Naive thymus-derived CD8-positive, alpha-beta T cell (primary cell): ENCODE measurements at regions not wholly inside any gene's neighbourhood (a gene's known extent, or its start where the extent isn't known, plus 50 kb on each side); places are given as distances from the start of the nearest gene placed in this dataset.

Source experiments
- ATAC-seq, 2 donors: fragments of 150-1000 bp; cut with Tn5 transposase in 1 of 2; sonication (Bioruptor Pico), chemical (Tn5 transposase) in 1 of 2; 1 replicate in 1 of 2; 2 replicates in 1 of 2; pipeline ENCODE4 v1.10.0; 2021; ENCODE audit warnings: mild to moderate bottlenecking in 2 of 2, moderate library complexity in 2 of 2
- POLR2A ChIA-PET: fragments of 350-600 bp; sonication (Branson Sonifier 250); formaldehyde crosslinking; loops from one replicate; lab custom pipeline; 2021; ENCODE audit warnings: antibody characterized with exemption; lab: Charles Lee
- DNase-seq, 10 donors: peaks; one replicate each; pipeline versions ENCODE4 v3.0.0 to v3.0.0-alpha.2; 2020 to 2022
- H3K27ac Mint-ChIP-seq, 10 donors: one replicate each; pipeline ENCODE4 v1.8.0; 2020 to 2022; ENCODE audit warnings: mild to moderate bottlenecking in 10 of 10, mixed read lengths in 10 of 10, moderate library complexity in 4 of 10, inconsistent platforms in 1 of 10
- H3K27me3 Mint-ChIP-seq, 5 donors: one replicate each; pipeline ENCODE4 v1.8.0; 2021 to 2022; ENCODE audit warnings: mixed read lengths in 5 of 5
- H3K36me3 Mint-ChIP-seq, 3 donors: one replicate each; pipeline ENCODE4 v1.8.0; 2020 to 2022; ENCODE audit warnings: mixed read lengths in 3 of 3, mild to moderate bottlenecking in 2 of 3, inconsistent platforms in 1 of 3
- H3K4me1 Mint-ChIP-seq, 4 donors: one replicate each; pipeline ENCODE4 v1.8.0; 2021 to 2022; ENCODE audit warnings: mixed read lengths in 4 of 4
- H3K4me3 Mint-ChIP-seq, 10 donors: one replicate each; pipeline ENCODE4 v1.8.0; 2020 to 2022; ENCODE audit warnings: mild to moderate bottlenecking in 10 of 10, mixed read lengths in 10 of 10, moderate library complexity in 6 of 10, inconsistent platforms in 1 of 10
- H3K9me3 Mint-ChIP-seq, 9 donors: one replicate each; pipeline ENCODE4 v1.8.0; 2020 to 2022; ENCODE audit warnings: mixed read lengths in 9 of 9, mild to moderate bottlenecking in 3 of 9, inconsistent platforms in 1 of 9, moderate library complexity in 1 of 9

DNA sequence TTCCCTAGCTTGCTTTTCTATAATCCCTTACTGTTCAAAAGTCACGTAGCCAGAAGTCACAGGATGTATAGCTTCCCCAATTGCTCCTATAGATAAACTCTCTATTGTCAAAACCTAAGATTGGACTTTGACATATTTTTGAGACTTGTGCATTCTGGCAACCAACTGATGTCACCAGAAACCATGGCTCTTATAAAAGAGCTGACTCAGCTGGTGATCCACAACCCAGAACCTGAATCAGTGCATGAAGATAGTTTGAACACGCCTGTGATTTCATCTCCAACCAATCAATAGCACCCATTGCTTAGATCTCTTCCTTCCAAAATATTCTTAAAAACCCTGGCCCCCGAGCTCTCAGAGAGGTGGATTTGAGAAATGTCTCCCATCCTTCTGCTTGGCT is 639.9 kb upstream of the PIK3C3 start:
- H3K27me3 Mint-ChIP-seq: no peaks in the 10 kb centered on the region
- H3K27ac Mint-ChIP-seq: no peak overlapping the region
- H3K4me1 Mint-ChIP-seq: no peaks in the 10 kb centered on the region
- no peak overlapping the region for H3K4me3 Mint-ChIP-seq
- H3K36me3 Mint-ChIP-seq: no peaks in the 10 kb centered on the region
- DNase-seq (no peak), ATAC-seq (no peak)
- POLR2A ChIA-PET: no interaction called here
- H3K9me3 Mint-ChIP-seq: peaks cover 2 to 24% (median 6%) of the 10 kb centered on the region in 9 donors

DNA sequence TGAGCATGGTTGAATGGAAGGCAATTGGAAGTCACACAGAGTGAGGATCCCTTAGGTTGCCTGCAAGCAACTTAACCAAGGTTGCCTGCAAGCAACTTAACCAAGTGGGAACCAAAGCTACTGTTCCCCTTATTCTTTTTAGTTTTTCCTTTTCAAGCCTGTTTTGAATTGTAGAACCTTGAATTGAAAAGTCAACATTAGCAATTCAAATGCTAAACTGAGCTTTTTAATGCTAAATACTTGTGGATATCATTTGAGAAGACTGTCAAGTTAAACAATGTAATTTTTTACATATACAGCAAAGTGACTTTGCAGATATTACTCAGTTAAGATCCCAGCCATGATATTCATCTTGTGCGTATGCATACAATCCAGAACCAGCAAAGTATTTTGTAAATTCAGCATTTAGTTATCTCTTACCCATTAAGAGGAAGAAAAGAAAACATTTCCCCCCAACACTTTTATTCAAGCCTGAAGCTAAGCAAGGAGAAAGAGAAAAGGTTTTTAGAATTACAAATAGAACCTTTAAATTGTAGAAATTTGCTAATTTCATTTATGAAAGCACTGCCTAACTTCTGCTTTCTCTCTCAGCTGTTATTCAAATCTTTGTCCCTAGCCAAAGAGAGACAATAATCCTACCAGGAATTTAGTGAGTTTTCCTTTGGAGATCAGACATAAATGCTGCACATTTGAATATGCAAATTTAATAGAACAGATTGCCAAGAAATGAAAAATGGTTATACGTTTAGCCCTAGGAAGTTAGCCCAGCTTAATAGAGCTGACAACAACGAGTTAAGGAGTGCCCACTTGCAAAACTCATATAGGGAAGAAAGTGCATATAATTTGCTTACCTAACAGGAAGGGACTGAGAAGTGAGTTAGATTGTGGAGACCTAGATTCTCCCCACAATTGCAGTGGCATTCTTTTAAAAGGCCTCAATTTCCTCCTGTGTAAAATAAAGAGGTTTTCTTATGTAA is 643.2 kb upstream of the PIK3C3 start:
- Mint-ChIP-seq H3K27me3 (no peaks in the 10 kb centered on the region), H3K9me3 (peaks cover 4 to 27% (median 8%) of the 10 kb centered on the region in 9 donors), H3K27ac (no peak overlapping the region), H3K36me3 (no peaks in the 10 kb centered on the region), H3K4me1 (no peaks in the 10 kb centered on the region), H3K4me3 (no peak overlapping the region)
- DNase-seq (no peak), ATAC-seq (no peak)
- POLR2A ChIA-PET: no interaction called here

DNA sequence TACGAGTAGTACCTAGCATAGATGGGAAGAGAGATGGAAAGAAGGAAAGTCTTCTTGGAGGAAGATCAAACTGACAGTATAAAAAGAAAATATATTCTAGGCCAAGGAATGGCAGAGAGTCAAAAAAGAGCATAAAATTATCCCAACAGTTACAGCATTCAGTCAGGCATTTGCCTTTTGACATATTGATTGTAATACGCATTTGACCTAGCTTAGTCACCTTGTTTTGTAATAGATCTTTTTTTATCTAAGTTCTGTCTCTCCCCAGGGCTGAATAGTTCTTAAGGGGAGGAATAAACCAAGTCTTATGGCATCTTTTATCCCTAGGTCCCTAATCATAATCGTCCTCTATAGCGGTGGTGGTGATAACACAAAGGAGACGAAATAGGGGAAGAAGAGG is 657.3 kb upstream of the PIK3C3 start:
- ATAC-seq (no peak), DNase-seq (no peak)
- POLR2A ChIA-PET: no interaction called here
- no peak overlapping the region for H3K4me3 Mint-ChIP-seq
- H3K27ac Mint-ChIP-seq: no peak overlapping the region
- peaks cover 0 to 21% (median 4%) of the 10 kb centered on the region in 9 donors for H3K9me3 Mint-ChIP-seq
- H3K4me1 Mint-ChIP-seq: no peaks in the 10 kb centered on the region
- H3K36me3 Mint-ChIP-seq: no peaks in the 10 kb centered on the region
- H3K27me3 Mint-ChIP-seq: no peaks in the 10 kb centered on the region

DNA sequence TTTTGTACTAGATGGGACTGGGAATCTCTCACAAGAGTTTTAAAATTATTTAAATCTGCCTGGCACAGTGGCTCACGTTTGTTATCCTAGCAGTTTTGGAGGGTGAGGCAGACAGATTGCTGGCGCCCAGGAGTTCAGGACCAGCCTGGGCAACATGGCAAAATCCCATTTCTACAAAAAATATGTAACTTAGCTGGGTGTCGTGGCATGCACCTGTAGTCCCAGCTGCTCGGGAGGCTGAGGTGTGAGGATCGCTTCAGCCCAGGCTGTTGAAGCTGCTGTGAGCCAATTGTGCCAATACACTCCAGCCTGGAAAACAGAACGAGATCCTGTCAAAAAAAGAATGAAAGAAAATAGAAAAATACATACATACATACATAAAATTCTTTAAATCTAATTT is 685.7 kb upstream of the PIK3C3 start:
- no peak overlapping the region for H3K27ac Mint-ChIP-seq
- no peak overlapping the region for H3K4me3 Mint-ChIP-seq
- ATAC-seq: no peak
- POLR2A ChIA-PET: no interaction called here
- peaks cover 0 to 4% (median 0%) of the 10 kb centered on the region in 4 donors for H3K4me1 Mint-ChIP-seq
- H3K9me3 Mint-ChIP-seq: peaks cover 0 to 26% (median 3%) of the 10 kb centered on the region in 9 donors
- H3K36me3 Mint-ChIP-seq: no peaks in the 10 kb centered on the region
- H3K27me3 Mint-ChIP-seq: no peaks in the 10 kb centered on the region
- no peak for DNase-seq

DNA sequence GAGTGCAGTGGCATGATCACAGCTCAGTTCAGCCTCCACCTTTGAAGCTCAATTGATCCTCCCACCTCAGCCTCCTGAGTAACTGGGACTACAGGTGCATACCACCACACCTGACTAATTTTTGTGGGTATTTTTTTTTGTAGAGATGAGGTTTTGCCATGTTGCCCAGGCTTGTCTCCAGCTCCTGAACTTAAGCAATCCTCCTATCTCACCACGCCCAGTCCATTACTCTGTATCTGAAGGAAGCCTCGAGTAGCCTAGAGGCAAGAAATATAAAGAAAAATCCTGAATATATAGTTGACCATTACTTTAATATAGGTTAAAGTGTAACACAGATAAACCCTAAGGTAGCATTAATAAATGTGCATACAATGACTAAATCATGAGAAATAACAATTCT is 686.8 kb upstream of the PIK3C3 start:
- Mint-ChIP-seq H3K36me3 (no peaks in the 10 kb centered on the region), H3K9me3 (peaks cover 0 to 17% (median 0%) of the 10 kb centered on the region in 9 donors), H3K4me3 (no peak overlapping the region), H3K4me1 (no peaks in the 10 kb centered on the region), H3K27me3 (no peaks in the 10 kb centered on the region), H3K27ac (no peak overlapping the region)
- POLR2A ChIA-PET: no interaction called here
- DNase-seq (no peak), ATAC-seq (no peak)

DNA sequence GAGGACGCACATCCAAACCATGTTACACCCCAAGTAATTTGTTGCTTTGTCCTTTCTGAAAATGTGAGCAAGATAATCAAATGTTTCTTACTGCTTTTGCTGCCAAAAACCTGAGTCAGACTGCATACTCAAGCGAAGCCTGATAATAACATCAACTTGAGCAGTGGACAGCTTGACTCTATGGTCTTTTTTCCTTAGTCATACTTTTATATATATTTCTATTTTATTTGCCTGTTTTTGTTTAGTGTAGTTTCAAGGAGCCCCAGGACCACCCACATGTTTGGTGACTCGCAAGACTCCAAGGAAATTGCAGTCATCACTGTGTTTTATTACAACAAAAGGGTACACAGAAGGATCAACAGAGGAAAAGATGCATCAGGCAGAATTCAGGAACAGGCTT is 688.4 kb upstream of the PIK3C3 start:
- H3K4me3 Mint-ChIP-seq: no peak overlapping the region
- H3K27me3 Mint-ChIP-seq: peaks cover 0 to 3% (median 0%) of the 10 kb centered on the region in 5 donors
- H3K36me3 Mint-ChIP-seq: no peaks in the 10 kb centered on the region
- no peak for DNase-seq
- no peak overlapping the region for H3K27ac Mint-ChIP-seq
- no peak for ATAC-seq
- peaks cover 0 to 22% (median 0%) of the 10 kb centered on the region in 9 donors for H3K9me3 Mint-ChIP-seq
- no peaks in the 10 kb centered on the region for H3K4me1 Mint-ChIP-seq
- POLR2A ChIA-PET: no interaction called here

DNA sequence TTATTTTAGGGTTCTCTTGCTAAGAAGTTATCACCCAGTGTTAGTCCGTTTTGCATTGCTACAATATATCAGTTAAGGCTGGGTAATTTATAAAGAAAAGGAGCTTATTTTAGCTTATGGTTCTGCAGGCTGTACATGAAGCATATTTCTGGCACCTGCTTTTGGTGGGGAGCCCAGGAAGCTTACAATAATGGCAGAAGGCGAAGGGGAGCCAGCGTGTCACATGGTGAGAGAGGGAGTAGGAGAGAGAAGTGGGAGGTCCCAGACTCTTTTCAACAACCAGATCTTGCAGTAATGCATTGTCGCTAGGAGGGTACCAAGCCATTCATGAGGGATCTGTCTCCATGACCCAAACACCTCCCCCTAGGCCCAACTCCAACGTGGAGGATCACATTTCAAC is 688.8 kb upstream of the PIK3C3 start:
- Mint-ChIP-seq H3K27me3 (peaks cover 0 to 3% (median 0%) of the 10 kb centered on the region in 5 donors), H3K4me1 (no peaks in the 10 kb centered on the region), H3K27ac (no peak overlapping the region), H3K9me3 (peaks cover 0 to 20% (median 0%) of the 10 kb centered on the region in 9 donors), H3K4me3 (no peak overlapping the region), H3K36me3 (no peaks in the 10 kb centered on the region)
- ATAC-seq: no peak
- DNase-seq: no peak
- POLR2A ChIA-PET: no interaction called here

DNA sequence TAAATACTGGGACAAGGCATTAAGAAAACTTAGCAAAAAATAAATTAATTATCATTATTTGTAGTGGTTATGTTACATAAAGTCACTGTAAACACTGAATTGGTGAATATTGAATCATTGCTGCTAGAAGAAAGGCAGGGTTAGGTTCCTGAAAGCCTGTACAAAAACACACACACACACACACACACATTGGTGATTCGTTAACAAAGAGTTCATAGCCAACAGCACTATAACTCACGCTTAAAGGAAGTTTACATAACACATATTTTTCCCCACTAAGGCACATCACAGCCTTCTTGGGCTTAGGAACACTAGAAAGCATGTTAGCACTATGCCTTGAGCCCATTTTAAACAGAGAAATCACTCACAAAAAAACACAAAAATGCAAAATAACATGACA is 690.0 kb upstream of the PIK3C3 start:
- Mint-ChIP-seq H3K36me3 (no peaks in the 10 kb centered on the region), H3K27ac (no peak overlapping the region), H3K27me3 (peaks cover 0 to 3% (median 0%) of the 10 kb centered on the region in 5 donors), H3K9me3 (peaks cover 0 to 12% (median 3%) of the 10 kb centered on the region in 9 donors), H3K4me3 (no peak overlapping the region), H3K4me1 (no peaks in the 10 kb centered on the region)
- DNase-seq (no peak), ATAC-seq (no peak)
- POLR2A ChIA-PET: no interaction called here

DNA sequence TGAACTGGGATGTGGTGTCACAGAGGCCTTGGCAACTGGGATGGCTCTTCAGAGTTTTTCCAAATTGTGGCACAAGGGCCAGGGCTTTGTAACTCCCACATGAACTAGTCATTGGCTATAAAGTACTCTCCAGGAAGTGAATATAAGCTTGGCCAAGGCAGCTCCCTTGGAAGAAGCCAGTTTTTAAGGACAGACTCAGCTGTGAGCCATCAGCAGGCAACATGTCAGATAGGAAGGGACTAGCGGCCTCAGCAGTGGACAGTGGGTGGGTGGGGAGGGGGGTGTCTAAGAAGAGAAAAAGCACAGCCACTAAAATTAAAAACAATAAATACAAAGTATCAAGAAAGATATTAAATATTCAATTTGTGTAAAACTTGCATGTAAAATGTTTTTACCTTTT is 691.1 kb upstream of the PIK3C3 start:
- POLR2A ChIA-PET: no interaction called here
- H3K27ac Mint-ChIP-seq: no peak overlapping the region

DNA sequence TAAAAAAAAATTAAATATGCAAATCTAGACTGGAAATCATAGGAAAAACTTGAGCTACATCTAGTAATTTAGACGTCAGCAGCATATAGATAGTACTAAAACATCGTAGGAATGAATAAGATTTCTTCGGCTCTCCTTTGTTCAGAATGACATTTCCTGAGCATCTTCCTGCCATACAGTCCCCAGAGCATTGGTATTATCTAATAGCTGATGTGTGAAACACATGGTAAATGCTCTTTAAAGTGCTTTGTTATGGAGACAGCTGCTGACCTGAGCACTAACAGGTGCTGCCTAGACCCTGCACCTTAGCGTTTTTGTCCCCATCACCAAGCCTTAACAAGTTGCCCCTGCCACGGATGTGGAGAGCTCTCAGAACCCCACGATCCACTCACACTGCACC is 692.3 kb upstream of the PIK3C3 start:
- POLR2A ChIA-PET: no interaction called here
- DNase-seq: no peak
- Mint-ChIP-seq H3K9me3 (peaks cover 0 to 15% (median 5%) of the 10 kb centered on the region in 9 donors), H3K4me3 (no peak overlapping the region), H3K27ac (peak overlapping the region in 1 of 10 donors; percentile 7), H3K27me3 (peaks cover 0 to 3% (median 0%) of the 10 kb centered on the region in 5 donors), H3K36me3 (no peaks in the 10 kb centered on the region), H3K4me1 (no peaks in the 10 kb centered on the region)
- ATAC-seq: no peak

More for the DNA sequence above, 691.1 kb upstream of the PIK3C3 start:
- peaks cover 0 to 14% (median 4%) of the 10 kb centered on the region in 9 donors for H3K9me3 Mint-ChIP-seq
- H3K4me1 Mint-ChIP-seq: no peaks in the 10 kb centered on the region
- no peaks in the 10 kb centered on the region for H3K36me3 Mint-ChIP-seq
- ATAC-seq: no peak
- H3K27me3 Mint-ChIP-seq: peaks cover 0 to 3% (median 0%) of the 10 kb centered on the region in 5 donors
- no peak overlapping the region for H3K4me3 Mint-ChIP-seq
- DNase-seq: no peak

DNA sequence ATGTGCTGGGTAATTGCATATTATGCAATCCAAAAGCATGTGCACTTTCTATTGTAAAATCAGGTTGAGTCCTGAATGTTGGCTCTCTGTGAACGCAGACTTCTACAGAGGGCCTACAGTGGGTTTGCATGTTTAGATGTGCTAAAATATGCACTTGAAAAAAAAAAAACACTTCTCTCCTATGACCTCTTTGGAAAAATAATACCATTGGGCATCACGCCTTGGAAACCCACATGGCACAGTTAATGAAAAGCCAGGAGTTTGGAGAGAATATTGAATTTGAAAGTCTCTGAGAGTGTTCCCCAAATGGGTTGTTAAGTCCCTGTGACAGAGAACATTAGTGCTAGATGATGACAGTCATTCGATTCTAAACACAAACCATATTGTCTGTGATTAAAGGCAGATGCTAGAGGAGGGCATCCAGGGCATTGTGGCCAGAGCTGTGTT is 710.4 kb upstream of the PIK3C3 start:
- no peaks in the 10 kb centered on the region for H3K36me3 Mint-ChIP-seq
- H3K27me3 Mint-ChIP-seq: no peaks in the 10 kb centered on the region
- H3K9me3 Mint-ChIP-seq: peaks cover 0 to 14% (median 3%) of the 10 kb centered on the region in 9 donors
- ATAC-seq (no peak), DNase-seq (no peak)
- no peaks in the 10 kb centered on the region for H3K4me1 Mint-ChIP-seq
- H3K27ac Mint-ChIP-seq: no peak overlapping the region
- POLR2A ChIA-PET: no interaction called here
- H3K4me3 Mint-ChIP-seq: no peak overlapping the region

DNA sequence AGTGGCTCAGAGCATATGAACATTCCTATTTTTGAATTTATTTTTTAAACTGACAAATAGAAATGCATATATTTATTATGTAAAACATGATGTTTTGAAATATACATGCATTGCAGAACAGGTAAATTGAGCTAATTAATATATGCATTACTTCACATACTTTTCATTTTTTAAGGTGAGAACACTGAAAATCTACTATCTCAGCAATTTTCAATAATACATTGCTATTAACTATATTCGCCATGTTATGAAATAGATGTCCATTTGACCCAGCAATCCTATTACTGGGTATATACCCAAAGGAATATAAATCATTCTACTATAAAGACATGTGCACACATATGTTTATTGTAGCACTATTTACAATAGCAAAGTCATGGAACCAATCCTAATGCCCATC is 717.7 kb upstream of the PIK3C3 start:
- H3K27ac Mint-ChIP-seq: no peak overlapping the region

DNA sequence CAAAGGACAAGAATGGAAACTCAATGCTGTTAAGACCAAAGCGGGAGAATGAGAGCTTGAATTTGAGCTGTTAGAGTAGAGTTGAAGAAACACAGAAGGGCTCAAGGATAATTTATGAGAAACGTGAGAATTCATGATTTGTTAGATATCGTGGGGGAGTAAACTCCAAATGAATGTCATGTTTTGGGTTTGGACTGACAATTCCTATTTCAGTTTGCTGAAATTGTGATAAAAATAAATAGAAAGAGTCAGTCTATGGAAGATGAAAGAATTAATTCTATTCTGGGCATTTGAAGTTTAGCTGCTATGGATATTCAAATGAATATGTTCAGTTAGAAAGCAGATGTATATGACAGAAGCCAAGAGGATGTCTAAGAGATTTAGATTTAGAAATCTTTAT is 723.4 kb upstream of the PIK3C3 start:
- H3K27ac Mint-ChIP-seq: no peak overlapping the region
- POLR2A ChIA-PET: no interaction called here
- ATAC-seq (no peak), DNase-seq (no peak)
- H3K27me3 Mint-ChIP-seq: no peaks in the 10 kb centered on the region
- H3K4me3 Mint-ChIP-seq: no peak overlapping the region
- no peaks in the 10 kb centered on the region for H3K4me1 Mint-ChIP-seq
- no peaks in the 10 kb centered on the region for H3K36me3 Mint-ChIP-seq
- peaks cover 0 to 5% (median 0%) of the 10 kb centered on the region in 9 donors for H3K9me3 Mint-ChIP-seq

More for the DNA sequence above, 717.7 kb upstream of the PIK3C3 start:
- DNase-seq: no peak
- Mint-ChIP-seq H3K4me3 (no peak overlapping the region), H3K27me3 (no peaks in the 10 kb centered on the region), H3K9me3 (peaks cover 0 to 15% (median 4%) of the 10 kb centered on the region in 9 donors), H3K4me1 (no peaks in the 10 kb centered on the region), H3K36me3 (no peaks in the 10 kb centered on the region)
- POLR2A ChIA-PET: no interaction called here
- no peak for ATAC-seq
